HG03095 (cell line): ENCODE measurements at regions not wholly inside any gene's neighbourhood (a gene's known extent, or its start where the extent isn't known, plus 50 kb on each side); places are given as distances from the start of the nearest gene placed in this dataset.

Source experiments
- ATAC-seq: cut with Tn5 transposase; IDR thresholded peaks from one replicate; pipeline ENCODE4 v1.9.1; 2021; ENCODE audit warnings: moderate library complexity; ENCODE audit not compliant: unreplicated experiment

DNA sequence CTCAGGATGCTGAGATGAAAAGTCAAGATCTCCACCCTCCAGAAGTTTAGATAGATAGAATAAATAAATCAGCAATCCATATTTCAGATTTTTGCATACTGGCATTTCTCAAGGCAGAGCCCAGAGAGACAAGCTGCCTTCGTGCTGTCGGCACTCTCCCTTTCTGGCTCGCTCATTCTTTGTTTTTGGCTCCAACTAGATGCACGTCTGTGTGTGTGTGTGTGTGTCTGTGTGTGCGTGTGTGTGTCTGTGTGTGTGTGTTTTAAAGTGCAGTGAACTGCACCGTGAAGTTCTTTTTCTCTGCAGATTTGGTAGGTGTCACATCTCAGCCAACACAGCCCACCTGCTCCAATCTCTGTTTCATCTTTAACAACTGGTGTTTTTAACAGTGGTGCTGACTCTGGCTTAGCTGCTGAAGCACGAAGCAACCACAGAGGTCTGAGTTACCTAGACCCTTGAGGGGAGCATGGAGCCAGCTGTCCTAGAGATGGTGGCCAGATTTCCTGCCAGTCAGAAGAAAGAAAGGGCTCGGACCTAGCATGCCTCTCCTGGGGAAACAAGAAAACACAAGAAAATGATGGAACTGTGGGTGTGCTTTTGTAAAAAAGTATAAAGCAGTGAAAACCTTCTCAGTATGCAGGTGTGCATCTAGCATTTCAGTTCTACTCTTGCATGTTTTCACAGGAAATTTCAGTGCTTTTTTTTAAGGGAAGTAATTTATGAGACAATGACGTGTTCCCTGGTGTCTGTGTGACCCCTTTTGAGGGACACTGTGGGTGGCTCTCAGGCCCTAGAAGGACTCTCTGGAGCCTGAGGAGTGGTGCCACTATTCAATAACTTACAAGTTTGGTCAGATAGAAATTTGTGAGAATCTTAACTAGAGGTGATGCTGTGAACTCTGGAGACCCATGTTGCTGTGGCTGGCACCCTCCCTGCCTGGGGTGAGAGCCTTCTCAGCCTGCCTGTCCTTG lies 364.3 kb downstream of the RNF144A start:
- no peak for ATAC-seq

DNA sequence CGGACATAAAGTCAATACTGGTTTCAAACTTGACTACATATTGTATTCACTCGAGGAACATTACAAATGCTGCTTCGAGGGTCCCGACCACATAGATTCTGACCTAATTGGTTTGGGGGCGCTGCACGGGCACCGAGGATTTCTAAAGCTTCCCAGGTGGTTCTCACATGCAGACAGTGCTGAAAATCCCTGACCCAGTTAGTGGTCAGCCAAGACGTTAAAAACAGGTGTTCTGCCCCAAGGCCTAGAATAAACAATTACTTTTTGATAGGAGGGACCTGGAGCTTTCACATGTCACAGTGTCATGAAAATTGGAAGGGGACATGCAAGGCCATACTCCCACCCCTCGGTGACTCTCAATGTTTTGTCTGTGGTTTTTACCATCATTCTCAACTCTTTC lies 368.9 kb downstream of the RNF144A start:
- ATAC-seq = no peak

DNA sequence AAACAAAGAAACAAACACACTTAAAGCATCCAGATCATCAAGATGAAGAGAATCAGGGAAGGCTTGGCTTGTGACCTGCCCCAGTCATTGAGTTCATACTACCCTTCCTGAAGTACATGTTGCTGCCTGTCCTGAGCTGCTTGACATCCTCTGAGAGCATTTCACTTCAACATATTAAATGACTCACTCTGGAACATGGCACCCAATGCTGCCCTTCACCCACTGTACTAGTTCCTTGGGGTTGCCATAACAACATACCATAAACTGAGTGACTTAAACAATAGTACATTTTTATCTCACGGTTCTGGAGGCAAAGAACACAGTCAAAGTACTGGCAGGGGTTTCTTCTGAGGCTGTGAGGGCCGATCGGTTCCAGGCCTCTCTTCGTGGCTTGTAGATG lies 371.3 kb downstream of the RNF144A start:
- ATAC-seq = no peak

DNA sequence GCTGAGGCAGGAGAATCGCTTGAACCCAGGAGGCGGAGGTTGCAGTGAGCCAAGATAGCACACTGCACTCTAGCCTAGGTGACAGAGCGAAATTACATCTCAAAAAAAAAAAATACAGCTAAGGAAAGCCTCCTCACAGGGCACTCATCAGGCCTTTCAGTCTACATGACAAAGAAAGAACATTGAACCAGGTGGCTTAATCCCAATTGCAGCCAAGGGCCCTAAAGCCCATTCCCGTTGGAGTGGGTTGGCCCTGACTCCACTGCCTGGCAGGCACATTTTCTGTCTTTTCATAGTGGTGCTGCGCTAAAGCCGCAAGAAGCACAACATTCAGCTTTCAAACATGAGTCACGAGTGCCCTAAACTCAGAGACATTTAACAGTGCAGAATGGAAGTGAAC lies 372.5 kb downstream of the RNF144A start:
- ATAC-seq = no peak

DNA sequence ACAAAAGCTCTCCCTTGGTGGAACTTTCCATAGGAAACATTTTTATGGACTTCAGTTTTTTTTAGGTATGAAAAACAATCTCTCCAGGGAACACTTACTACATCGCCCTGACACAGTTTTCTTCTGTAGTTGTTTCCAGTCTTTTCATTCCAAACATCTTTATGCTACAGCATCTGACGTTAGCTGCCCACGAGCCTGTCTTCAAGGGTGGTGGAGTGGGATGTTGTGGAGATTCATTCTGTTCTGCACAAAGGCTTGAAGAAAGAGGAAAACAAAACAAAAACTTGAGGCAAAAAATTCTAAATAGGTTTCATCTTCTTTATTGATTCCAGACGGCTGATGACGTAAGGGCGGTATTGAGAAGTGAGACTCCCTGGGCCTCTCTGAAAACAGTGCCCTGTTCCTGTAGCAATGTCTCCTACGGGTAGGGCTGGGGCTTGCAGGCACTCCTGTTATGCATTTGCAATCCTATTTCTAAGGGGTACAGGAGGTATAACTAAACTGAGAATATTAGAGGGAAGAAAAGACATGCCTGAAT lies 375.0 kb downstream of the RNF144A start:
- no peak for ATAC-seq

DNA sequence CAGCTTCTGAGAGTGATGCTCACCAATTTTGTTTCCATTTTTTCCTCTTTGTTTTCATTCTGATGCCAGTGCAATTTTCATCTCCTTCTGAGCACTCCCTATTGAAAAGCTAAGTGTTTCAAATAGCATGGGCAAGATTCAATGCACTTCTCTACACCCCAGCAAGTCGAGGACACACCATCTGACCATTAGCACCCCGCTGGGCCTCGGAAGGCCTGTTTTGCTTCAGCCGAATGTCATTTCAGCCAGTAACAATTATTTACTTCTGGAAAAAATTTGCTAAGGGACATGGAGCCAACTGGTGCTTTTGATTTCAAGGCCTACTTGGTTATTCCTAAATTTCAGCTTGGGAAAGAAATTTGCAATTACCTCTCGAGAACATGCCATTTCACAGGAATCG lies 392.4 kb downstream of the RNF144A start:
- no peak for ATAC-seq

DNA sequence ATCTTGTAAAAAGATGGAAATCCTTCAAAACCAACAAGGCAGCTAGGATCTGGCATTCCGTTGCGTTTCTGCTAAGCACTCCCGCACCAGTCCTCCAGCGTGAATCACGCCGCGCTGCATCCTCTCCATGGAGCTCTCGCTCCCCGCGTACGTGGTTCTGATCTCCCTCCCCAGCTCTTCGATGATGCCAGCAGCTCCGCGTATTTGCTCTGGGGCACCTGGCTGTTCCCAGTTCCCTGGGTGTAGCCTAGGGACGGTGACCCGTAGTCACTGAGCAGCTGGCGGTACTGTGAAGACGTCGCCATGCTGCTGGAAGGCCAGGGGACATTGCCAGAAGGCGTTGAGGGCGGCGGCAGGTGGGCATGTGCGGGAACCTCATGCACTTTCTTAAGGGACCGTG lies 407.5 kb downstream of the RNF144A start:
- no peak for ATAC-seq

DNA sequence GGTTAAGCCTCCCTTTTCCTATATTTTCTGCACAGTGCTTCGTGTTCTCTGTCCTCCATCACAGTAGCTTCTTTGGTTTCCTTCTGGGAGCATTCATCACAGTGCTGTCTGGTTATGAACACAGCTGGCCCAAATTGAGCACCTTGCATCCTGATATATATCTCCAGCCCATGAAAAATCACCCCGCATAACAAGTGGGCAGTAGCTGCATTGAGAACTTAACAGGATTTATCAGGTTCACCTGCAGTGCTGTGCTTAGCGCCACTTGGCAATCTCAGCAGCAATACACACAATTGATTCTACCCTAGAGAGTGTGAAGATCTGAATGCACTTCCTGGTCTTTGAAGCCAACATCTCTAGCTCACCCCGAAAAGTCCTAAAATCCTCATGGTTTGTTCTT lies 408.0 kb downstream of the RNF144A start:
- no peak for ATAC-seq

DNA sequence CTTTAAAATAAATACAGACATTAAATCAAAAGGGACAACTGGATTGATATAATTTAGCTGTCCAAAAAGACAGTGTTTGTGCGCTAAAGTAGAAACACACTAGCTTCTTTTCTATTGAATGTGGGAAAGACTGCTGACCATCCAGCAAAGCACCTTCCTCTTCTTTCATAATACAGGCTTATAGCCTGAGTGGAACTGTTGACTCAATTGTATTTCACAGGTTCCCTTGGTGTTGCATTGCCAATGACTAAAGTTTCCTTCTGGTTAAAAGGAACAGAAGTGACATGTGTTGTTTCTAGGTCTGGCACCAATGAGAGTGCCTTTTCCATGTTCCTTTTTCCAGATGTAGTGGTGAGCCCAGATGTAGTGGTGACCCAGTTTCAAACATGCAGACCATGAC lies 412.3 kb downstream of the RNF144A start:
- ATAC-seq = no peak

DNA sequence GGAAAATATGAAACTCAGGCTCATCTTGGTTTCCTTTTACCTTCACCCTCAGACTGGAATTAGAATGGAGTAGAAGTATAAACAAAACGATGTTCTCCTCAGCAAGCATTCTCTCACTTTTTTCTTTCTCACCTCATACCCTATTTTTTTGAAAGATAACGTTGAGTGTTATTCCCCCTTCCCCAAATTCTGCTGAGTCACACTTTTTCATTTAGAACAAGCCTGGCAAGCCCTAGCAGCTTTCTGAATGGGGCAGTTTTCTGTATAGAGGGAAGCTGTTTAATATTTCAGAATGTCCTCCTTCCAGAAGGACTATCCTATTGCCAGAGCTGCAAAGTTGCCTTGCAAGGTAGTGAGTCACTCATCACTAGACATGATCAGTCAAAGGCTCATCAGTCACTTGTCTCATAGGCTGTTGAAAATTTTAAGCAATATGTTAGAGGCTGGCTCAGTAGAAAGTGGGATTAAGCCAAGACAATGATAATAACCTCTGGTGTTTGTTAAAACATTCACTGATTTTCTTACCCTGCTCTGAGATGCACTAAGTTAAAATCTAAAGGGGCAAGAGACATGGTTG lies 416.1 kb downstream of the RNF144A start:
- ATAC-seq = no peak

DNA sequence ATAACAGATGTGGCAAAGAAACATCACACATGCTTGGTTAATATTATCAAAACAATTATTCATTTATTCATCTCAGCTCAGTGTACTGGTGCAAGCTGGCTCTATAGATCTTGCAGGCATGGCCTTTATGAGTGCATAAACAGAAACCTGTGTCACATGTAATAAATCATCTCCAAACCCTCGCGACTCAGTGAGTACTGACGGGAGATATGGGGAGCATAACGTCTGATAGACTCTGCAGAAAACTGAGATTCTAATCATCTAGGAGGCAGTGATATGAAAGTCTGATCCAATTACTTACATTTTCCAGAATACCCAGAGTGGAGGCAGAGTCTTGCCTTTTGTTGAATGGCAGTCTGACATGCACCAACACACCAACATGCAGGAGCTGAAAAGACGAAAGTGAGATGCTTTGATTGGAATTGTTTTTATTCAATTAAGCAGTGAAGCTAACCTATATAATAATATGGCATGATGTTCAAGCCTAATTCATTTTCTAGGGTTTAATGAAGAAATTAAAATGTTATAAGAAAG lies 416.8 kb downstream of the RNF144A start:
- ATAC-seq = no peak

DNA sequence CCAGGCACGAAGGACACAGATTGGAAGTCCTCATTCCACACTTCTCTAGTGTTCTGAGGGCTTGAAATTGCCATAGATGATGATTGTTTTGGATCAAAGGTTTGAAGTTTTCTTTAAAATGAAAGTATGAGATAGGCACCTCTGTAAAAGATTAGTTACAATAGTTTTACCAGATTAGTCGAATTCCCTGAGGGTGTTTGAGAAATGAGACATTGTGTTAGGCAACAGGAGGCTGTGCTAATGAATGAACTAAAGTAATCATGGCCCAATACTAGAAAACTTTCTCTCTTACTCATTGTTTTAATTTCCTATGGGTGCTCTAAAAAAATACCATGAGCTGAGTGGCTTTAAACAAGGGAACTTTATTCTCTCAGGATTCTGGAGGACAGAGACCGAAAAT lies 421.7 kb downstream of the RNF144A start:
- ATAC-seq = no peak

DNA sequence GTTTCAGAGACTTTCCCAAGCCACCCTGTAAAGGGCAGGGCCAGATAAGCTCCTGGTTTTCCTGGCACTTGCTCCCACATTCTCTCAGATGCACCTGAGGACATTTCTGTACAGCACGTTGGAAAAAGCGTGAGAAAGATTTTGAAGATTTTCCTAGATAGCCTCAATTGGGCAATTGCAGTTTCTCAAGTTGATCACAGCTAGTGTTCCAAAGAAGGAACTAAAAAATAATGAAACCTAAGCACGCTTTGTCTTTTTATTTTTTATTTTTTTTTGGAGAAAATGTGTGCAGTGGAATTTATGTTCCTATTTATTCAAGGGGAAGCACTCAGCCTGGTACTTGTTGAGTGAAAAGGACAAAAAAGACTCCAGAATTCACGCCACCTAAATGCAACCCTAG lies 429.1 kb downstream of the RNF144A start:
- ATAC-seq = no peak

DNA sequence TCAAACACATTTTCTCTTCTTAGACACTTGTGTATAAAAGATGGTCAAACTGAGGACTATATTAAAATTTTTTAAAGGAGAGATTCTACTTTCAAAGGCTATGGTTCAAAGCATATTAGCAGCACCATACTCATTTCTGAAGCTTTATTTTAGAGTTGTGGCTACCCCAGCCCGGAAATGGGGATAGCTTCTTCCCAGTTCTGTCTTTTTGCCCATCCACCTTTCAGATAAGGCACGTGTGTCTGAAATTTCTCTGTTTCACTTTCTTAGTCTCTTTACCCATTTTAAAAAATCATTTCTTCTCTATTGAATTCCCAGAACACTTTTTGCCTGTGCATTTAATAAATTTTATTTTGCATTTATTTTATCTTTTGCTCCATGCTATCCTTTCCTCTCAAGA lies 431.5 kb downstream of the RNF144A start:
- ATAC-seq = no peak

DNA sequence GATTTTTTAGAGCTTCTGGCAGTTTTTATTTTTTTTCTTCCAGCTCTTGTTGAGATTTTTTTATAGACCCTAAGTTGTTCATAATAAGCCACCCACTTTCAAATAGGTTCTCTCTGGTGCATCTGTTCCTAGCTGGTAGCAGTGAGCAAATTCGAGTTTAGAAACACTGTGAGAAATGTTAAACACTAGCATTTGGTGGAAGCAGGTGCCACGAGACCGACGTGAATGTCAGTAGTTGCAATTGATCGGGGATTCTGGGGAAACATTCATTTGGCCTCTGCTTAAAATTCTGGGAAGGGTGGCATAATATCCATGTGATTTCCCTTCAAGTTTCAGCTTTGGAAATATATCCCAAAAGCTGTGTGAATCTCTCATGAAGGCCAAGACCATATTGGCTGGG lies 435.0 kb downstream of the RNF144A start:
- ATAC-seq = no peak

DNA sequence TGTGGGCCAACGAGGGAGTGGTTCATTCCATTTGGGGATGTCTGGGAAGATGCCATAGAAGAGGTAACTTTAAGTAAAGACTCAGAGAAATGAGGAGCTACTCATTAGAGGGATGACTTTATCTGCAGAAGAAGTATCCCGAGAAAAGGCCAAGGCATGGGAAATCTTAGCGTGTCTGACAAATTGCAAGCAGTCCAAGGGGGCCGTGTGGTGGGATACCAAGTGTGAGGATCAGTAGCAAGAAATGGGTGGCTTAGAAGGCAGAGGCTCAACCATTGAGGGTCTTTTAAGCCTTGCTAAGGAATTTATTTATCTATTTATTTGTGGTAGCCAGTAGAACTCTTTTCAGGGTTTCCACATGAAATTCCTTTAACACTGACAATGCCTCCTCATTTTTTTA lies 436.4 kb downstream of the RNF144A start:
- no peak for ATAC-seq

DNA sequence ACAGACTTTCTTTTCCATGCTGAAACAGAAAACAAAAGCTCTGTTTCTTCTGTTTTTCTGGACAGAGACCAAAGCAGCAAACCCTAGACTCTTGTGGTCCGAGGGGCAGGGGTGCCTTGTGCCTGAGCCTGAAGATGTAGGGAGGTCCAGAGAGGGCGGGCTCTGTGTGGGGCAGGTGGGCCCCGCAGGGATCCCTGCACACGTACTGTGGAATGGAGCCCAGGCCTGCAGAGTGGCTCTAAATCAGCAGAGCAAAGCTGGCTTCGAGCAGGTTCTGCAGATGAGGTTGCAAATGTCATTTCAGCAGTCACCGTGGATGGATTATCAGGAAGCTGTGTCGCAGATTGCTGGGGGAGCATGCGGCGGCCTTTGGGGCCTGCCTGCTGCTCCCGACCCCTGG lies 438.6 kb downstream of the RNF144A start:
- ATAC-seq = no peak

DNA sequence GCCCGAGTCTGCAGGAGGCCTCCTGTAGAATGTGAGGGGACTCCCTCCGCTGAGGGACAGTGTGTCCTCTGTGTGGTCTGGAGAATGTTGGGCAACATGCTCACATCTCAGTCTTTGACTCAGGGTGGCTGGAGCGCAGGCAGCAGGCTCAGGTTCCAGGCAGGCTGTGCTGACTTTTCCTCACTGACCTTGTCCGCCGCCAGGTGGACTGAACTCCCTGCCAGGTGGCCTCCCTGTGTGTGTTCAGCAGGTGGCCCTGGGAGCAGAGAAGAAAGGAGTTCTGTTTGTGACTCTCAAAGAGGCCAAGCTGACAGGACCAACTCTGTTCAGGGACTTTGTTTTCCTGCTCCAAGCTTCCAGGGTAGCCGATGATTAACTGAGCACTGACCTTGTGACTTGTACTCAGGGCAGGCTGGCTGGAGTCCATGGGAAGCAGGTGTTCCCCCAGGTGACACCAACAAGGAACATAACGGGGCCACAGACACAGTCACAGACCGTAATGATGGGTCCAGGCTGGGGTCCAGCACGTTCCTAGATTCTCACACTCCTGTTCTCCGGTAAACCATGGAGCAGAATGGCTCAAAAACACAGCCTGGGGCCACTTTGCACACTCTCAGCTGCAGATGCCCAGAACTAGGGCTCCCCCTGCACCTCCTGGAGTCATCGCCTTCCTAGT lies 439.8 kb downstream of the RNF144A start:
- ATAC-seq = no peak

DNA sequence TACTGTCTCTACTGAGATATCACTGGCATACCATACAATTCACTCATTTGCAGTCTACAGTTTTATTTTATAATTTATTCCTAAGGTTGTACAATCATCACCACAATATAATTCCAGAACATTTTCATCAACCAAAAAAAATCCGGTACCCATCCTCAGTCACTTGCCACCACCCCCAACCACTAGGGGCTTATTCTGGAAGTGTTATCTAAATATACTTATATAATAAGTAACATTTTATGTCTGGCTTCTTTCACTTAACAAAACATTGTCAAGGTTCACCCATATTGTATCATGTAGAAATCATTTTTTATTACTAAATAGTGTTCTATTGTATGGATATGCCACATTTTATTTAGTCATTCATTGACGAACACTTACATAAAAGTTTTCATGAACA lies 440.8 kb downstream of the RNF144A start:
- ATAC-seq = no peak

DNA sequence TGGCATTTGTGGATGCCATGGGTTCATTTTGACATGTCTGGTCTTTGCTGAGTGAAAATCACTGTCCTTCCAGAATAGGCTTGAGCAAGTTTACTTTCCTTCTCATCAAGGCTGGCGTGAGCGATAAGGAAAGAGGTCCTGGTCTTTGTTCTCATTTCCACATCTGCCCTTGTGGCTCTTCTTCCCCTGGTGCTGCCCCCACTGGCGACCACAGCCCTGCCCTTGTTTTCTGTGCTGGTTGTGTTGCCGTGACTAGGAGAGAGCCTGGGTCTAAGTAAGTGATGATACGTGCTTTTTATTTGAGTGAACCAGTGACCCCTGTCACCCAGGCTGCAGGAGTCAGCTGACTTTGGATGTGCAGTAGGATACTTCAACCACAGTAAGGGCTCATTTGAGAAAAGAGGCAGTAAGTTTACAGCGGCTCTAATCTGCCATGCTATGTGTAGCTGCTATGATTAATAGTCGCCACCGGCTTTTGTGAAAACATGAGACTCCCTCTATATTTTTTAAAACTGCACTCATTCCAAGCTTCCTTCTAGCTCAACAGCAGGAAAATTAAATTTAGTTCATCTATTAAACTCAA lies 441.7 kb downstream of the RNF144A start:
- no peak for ATAC-seq

DNA sequence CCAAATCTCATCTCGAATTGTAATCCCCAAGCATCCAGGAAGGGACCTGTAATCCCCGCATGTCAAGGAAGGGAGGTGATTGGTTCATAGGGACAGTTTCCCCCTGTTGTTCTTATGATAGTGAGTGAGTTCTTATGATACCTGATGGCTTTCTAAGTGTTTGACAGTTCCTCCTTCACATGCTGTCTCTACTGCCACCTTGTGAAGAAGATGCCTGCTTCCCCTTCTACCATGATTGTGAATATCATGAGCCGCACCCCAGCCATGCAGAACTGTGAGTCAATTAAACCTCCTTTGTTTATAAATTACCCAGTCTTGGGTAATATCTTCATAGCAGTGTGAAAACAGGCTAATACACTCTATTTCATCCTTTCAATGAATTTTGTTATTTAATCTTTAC lies 446.7 kb downstream of the RNF144A start:
- no peak for ATAC-seq
